DMS53 treated with DMSO at 0.1 percent for 48 hours (cell line): ENCODE measurements at regions not wholly inside any gene's neighbourhood (a gene's known extent, or its start where the extent isn't known, plus 50 kb on each side); places are given as distances from the start of the nearest gene placed in this dataset.

Source experiments
- DNase-seq: peaks from one replicate; lab custom pipeline; 2025; ENCODE audit not compliant: unreplicated experiment; lab: John Stamatoyannopoulos, UW

- DNase-seq: no peak
Observed at GRCh38 chr12:30043151-30043847, 259.6 kb upstream of the TMTC1 start.

- no peak for DNase-seq
Observed at GRCh38 chr12:30041096-30041495, 257.4 kb upstream of the TMTC1 start.

DNA sequence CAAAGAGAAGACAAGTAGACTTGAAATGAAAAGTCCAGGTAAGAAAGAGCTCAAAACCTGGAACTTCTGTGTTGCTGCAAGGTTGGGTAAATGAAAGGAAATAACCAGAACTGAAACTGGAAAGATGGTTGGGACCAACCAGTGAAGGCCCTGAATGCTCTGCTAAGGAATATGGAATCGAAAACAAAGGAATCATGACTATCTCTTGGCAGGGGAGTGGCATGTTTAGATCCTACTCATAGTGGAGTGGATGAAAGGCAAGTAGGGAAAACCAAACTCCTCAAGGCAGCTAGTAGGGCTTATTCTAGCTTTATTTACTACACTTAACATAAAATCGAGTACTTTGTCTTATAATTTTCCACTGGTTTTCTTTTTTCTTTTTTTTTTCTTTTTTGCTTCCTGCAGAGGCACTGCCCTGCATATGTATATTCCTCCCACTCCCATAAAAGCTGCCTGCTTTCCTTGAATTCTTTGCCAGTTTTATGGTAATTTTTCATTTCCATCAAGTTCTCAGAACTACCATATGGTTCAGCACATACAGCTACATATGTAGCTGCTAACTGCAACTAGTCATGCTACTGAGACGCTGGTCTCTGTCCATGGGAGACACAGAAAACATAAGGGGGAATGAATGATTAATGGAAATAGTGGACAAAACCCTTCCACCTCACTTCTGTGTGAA lies 247.1 kb upstream of the TMTC1 start:
- no peak for DNase-seq

DNA sequence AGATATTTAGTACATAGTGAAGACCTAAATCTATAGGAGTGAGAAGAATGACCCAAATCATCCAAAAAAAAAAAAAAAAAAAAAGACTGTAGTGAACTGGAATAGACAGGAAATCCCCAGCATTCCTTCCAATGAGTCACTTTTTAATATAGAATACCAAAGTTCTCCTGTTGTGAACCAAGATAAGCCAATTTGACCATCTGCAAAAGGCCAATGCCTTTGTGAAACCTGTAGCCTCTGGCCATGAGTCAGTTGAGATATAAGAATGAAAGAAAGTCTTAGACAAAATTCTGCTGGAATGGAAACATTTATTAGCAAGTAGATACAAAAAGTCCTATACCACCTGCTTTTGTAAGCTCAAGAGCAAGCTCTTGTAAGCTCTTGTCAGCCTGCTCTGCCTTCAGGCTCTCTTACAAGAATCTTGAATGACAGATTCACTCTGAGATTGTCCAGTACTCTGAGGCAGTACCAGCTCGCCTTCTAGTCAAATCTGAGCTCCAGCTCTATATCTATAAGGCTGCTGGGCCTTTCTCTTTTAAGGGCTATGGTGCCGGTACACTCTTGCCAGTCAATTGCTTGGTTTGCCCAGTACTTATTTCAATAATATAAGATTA lies 243.0 kb upstream of the TMTC1 start:
- no peak for DNase-seq

DNA sequence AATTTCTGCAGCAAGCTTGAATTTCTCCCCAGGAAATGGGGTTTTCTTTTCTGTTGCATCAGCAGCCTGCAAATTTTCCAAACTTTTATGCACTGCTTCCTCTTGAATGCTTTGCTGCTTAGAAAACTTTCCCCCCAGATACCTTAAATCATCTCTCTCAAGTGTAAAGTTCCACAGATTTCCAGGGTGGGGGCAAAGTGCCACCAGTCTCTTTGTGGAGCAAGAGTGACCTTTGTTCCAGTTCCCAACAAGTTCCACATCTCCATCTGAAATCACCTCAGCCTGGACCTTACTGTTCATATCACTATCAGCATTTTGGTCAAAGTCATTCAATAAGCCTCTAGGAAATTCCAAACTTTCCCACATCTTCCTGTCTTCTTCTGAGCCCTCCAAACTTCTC lies 241.6 kb upstream of the TMTC1 start:
- DNase-seq: no peak

DNA sequence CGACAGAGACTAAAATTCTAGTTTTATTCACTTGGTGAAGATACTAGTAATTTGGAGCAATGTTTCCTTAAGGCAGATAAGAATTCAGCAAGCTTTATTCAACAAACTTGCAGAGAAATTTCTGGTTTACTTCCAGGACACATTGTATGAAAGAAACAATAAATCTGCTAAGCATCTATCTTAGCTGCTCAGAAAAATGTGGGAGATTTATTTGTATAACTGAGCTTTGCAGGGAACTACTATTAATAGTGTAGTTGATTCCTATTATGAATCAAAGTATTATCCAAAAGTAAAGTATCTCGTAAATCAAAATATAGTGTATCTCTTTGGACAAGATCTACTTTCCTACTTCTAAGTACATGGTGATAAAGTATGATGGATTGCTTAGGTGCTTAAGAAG lies 239.4 kb upstream of the TMTC1 start:
- DNase-seq: no peak

DNA sequence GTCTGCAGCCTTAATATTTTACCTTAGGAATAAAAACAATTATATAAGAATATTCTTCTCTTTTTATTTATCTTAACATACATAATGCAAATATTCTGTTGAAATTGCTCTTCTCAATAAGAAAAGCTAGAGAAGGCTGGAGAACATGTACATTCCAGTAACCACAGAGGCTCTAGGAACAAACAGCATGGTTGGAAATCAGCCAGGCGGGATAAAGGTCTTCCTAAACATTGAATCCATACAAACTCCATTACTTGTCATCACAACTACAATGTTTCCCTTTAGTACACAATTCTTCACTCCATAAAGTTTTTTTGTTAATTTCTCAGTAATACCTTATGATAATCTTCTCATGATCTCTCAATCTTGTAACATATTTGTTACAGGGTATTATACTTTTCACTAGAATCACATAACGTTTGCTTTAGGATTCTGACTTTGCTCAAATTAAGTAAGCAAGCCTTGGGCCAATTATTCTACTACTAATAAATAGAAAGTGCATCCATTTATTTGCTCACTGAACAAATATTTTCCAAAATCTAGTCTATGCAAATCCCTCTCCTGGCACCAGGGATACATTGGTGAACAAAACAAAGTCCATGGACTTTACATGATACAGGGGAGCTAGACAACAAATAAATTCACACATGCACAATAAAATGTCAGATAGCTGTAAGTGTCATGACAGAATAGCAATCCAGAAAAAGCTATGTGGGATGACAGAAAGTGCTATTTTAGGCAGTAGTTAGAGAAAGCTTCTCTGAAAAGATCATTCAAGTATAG lies 237.5 kb upstream of the TMTC1 start:
- no peak for DNase-seq

DNA sequence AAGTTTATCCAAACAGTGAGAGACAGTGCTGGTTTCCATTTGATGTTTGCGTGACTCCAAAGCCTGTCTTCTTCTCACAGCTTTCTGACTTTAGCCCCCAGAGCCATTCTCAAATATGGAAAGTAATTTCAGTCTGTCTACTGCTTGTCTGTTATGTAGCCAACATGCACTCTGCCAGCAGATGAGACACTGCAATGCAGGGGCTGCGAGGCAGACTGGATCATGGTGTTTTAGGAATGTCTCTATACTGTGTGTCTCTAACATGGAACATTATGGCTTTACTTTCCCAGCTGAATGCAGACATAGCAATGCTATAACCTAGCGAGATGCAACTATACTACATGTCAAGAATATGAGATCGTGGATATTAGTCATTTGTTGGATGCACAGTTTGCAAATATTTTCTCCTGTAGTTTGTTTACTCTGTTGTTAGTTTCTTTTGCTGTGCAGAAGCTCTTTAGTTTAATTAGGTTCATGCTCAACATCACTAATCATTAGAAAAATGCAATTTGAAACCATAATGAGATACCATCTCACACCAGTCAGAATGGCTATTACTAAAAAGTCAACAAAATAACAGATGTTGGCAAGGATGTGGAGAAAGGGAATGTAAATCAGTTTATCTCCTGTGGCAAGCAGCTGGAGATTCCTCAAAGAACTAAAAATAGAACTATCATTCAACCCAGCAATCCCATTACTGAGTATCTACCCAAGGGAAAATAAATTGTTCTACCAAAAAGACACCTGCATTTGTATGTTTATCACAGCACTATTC lies 235.8 kb upstream of the TMTC1 start:
- no peak for DNase-seq

DNA sequence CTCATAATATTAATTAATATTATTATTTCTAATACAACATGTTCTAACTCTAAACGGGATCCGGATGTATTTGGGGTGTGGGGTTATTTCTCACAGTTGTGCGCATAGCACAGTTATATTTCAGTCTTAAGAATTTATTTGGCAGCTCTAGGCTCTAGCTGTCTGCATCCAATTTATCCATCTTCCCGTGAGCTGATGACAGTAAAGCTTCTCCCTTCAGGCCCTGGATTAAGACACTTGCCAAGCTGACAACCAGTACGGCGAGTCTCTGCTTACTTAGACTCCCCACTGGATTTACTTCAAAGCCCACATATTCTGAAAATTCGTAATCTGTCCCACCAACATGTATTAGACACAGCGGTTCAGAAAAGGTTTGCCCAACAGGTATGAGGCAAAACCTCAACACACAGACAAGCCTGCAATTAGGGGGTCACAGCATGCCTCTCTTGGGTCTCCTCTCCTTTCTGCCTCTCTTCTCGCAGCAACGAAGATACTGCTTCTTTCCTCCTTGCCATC lies 232.9 kb upstream of the TMTC1 start:
- DNase-seq: no peak

GRCh38 chr12:30015631-30016337 lies 232.0 kb upstream of the TMTC1 start:
- DNase-seq: no peak

- DNase-seq: no peak
Observed at GRCh38 chr12:30014991-30015390, 231.2 kb upstream of the TMTC1 start.

GRCh38 chr12:30012816-30013450 lies 229.2 kb upstream of the TMTC1 start:
- DNase-seq: no peak

DNA sequence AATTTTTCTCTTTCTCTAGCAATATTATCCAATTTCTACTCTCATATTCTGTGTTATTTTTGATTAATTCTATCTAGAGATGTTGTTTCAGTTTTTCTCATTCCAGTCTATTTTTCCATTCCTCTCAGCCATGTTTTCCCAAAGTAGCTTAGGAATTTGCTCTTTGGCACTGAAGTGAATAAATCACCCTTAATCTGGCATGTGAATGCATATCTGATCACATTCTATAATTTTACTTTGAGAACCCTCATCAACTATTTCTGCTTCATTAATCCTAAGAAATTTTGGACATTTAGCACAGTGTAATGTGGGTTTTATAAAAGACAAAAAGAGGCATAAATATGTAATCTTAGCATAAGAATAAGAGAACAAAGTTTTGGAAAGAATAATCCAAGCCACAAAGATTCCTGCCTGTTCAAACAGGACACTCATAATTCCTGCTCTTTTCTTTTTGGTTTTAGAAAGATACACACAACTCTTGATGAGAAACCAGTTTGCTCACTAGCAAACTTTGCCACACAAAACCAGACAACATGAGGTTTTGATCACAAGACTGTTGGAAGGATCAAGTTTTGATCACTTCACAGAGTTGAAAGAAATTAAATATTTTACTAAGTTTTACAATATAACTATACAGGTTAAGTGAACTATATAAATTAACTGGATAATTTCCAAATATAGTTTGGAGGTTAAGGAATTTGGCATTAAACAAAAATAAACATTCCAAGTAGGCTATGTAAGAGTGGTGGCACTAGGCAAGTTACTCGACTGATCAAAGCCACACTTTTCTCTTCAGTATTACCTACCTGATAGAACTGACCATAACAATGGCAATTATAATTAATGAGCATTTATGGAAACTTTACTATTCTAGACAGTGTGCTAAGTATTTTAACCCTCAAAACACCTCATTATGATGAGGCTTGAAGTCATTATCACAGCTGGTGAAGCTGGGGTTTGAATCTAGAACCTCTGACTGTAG lies 226.6 kb upstream of the TMTC1 start:
- DNase-seq: no peak

DNA sequence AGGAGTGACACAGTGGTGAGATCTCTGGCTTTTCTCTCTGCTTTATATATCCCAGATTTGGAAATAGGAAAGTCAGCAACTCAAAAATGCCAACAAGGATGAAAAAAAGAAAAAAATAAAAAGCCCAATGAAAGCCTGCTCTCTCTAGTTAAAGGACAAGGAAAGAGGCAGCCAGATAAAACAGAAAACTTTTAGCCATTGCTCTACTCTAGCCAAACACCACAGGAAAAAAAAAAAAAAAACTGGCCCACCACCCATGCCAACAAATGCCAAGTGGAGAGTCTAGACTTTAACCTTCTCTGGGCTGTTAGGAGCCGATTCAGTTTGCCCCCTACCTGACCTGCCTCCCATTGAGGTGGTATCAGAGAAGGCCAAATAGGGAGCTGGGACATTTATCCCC lies 222.3 kb upstream of the TMTC1 start:
- no peak for DNase-seq

DNA sequence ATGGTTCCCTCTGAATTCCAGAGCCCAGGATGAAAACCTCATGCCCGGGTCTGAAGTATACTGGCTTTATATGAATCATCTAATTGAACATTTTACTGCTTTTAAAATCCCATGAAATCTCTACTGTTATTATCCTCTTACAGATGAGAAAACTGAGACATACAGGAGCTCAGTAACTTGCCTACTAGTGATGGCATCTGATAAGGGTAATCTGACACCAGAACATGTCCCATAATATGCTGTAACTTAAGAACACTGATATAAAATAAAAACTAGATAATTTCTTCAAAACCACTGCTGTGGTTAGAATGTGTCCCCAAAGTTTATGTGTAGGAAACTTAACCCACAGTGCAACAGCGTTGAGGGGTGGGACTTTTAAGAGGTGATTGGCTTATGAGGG lies 219.6 kb upstream of the TMTC1 start:
- no peak for DNase-seq

DNA sequence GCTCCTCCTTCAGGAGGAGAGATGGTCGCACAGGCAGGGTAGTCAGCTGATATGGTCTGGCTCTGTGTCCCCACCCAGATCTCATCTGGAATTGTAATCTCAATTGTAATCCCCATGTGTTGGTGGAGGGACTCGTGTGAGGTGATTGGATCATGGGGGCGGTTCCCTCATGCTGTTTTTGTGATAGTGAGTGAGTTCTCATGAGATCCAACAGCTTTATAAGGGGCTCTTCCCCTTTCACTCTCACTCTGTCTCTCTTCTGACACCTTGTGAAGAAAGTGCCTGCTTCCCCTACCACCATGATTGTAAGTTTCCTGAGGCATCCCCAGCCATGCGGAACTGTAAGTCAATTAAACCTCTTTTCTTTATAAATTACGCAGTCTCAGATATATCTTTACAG lies 218.9 kb upstream of the TMTC1 start:
- no peak for DNase-seq

DNA sequence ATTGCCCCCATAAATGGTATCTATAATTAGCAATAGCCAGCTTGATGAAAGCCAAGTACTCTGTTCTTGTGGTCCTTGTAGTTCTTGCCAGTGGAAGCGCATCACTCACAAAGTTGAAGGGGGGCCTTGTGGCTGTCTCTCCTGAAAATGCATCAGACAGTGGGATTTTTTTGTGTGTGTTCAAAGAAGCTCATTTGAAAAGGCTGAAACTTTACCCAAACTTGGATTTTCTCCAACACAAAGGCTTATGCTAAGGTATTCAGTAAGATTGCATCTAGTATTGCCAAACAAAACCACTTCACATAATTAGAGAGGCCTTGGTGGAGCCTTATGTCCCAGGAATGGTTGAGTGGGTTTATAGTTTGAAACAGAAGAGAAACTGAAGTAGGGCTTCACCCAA lies 216.7 kb upstream of the TMTC1 start:
- DNase-seq: no peak

GRCh38 chr12:29996993-29997392 lies 213.3 kb upstream of the TMTC1 start:
- DNase-seq: no peak
